HG02759 (cell line): ENCODE measurements at regions not wholly inside any gene's neighbourhood (a gene's known extent, or its start where the extent isn't known, plus 50 kb on each side); places are given as distances from the start of the nearest gene placed in this dataset.

Experiments
- ATAC-seq: cut with Tn5 transposase; IDR thresholded peaks from one replicate; pipeline ENCODE4 v1.9.1; 2021; ENCODE audit warnings: mild to moderate bottlenecking, moderate library complexity; ENCODE audit not compliant: unreplicated experiment

DNA sequence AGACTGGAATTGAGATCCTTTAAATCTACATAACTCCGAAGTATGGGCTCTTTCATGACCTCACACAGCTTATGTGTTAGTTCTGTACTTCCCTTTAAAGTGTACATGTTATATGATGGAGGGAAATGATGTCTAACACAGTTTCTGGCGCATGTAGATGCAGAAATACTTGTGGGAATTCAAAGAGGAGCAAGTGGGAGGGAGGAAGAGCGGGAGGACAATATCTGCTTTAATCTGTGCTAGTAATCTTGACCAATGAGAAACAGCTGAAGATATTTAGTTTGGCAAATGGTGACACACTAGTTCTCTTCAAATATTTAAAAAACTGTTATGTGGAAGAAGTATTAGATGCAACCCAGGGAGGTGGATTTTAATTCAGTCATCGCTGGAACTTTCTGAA, 62.9 kb upstream of the PLEKHG1 start:
- ATAC-seq: no peak

DNA sequence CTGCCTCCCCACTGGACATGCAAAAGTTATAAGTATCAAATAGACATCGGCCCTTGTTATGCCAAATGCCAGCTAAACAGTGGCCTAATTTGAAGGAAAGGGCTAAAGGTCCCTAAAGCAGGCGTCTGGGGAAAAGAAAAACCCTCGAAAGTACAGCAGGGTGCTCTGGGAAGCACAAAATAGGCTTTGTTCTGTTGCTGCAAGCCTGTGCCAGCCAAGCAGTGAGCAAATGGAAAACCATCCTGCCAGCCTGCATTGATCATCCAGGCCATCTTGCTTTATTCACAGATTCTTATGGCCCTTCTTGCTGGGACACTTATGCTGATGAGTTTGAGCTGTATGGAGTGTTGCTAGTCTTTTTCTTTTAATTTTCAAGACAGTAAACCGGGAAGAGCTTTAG, 62.2 kb upstream of the PLEKHG1 start:
- ATAC-seq: no peak

DNA sequence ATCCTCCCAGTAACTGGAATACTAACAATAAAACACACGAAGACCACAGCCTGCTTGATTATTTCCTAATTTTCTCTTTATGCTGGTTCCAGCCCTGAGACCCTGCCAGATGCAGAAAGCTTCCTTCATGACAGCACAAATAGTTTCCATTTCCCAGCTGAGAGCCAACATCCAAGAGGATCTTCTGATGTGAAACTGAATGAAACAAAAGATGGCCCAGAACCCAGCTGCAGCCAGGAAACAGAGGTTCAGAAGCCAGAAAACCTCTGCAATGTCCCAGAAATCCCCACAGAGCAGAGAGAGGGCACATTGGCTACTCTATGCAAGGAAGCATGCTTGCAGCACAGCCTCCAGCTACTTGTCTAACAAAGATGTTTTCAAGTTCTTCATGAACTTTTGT, 61.8 kb upstream of the PLEKHG1 start:
- no peak for ATAC-seq

DNA sequence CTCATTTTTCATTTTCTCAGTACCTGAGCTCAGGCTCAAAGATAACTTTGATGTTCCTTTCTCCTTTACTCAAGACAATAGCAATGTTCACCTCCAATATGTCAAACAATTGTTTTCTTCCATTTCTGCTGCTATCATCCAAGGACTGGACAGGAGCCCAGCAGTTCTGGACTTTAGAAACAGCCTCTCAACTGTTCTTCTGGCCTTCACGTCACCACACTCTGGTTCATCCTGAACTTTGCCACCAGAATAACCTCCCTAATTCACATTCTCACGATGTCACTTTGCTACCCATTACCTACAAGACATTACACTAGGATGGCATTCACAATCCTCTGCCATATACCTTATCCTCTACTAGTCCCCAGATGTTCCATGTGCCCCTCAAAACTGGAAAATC, 60.6 kb upstream of the PLEKHG1 start:
- no peak for ATAC-seq

DNA sequence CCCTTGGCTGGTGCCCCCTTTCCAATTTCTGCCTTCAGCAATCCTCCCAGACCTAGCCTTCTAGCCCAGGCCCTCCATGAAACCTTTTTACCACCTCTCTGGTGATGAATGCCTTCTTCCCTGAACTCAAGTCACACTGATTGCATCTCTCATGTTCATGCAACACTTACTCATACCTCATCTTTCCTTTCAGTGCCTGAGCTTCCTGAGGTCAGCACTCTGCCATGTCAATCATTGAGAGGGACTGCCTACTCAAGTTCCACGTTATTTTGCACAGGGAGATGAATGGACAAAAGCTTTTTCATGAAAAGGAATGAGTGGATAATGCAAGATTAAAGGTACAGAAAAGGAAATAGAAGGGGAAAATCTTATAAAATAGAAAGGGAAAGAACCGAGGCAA, 60.1 kb upstream of the PLEKHG1 start:
- ATAC-seq: no peak

DNA sequence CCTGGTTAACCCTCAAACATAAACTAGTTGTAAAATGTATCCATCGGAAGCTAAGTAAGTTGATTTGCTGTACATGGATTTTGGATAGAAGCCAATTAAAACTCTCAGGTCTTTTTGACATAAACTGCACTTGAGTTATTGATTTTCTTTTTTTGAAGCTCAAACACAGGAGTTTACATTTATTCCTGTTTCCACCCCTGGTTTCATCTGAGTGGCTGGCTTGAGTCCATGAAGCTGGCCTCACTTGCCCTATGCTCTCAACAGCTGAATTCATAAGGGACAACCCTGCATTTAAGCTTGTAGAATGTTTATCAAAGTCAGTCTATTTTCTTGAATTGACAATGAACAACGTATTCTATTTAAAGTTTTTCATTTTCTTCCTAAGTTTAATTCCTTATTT, 58.1 kb upstream of the PLEKHG1 start:
- ATAC-seq: no peak

DNA sequence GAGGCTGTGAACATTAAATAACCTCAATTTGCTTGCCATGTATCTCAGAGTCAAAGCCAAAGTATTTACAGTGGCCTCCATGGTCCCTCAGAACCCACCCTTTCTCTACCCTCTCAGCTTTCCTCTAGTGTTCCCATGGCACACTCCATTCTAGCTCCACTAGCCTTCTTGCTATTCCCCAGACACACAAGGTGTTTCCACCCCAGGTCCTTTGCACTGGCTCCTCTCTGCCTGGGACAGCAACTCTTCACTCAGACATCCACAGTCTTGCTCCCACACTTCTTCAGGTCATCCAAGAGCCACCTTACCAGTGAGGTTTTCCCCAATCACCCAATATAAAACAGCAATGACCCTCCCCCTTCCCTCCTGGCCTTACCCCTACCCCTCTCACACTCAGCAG, 56.5 kb upstream of the PLEKHG1 start:
- ATAC-seq: no peak

DNA sequence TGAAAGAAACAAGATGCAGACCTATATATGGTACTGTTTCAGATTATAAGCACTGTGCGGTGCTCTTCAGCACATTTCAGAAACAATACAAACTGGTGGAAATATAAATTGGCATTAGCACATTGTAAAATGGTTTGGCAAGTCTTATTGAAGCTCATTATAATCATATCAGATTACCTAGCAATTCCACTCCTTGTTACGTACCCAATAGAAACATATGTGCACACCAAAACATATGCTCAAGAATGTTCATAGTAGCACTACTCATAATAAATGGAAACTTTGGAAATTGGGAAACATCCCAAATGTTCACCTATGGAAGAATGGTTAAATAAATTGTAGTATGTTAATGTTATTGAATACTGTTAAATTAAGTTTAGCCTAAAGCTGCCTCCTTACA, 54.9 kb upstream of the PLEKHG1 start:
- no peak for ATAC-seq

DNA sequence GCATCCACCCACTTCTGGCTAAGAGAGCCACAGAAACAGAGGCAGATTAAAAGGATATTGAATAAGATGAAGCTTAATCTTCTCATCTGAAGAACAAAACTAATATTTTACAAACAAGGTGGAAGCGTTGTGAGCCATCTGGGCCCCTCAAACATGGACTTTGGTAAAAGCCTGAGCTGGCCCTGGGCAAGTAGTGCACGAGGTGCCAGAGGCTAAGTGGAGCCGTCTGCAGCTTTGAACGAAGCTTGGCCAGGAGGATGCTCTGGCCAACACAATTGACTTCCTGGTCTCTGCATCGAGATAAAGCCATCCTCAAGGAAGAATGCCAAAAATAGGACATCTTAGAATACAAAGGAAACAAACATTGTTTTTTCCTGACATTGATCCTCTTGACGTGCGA, 53.2 kb upstream of the PLEKHG1 start:
- ATAC-seq: no peak

DNA sequence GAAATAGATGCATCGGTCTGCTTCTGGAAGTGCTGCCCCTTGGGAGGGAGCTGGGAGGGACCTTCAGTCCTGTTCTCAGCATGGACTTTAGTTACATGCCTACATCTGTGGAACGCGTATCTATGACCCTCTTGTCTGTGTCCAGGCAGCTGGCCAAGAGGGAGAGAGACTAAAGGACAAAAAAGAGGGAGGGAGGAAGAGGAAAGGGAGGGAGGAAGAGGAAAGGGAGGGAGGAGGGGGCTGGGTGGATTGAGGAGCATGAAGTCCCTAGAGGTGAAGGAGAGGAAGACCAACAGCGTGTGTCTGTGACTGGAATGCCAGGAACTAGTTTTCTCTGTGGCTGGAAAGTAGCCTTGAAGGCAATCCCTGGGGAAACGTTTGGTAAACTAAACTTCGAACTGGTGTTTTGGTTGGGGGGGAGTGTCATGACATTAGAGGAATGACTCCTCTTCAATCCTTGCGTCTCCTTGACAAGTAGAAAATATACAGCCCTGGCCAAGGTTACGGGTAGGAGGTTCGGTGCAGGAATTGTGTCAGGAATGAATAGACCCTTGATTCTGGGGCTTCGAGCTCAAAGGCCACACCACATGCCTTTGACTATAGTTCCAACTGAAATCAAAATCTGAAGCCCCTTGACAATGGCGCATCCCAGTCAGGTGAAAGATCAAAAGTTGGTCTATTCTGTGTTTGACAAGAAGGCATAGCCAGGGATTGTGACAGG, 52.0 kb upstream of the PLEKHG1 start:
- no peak for ATAC-seq

DNA sequence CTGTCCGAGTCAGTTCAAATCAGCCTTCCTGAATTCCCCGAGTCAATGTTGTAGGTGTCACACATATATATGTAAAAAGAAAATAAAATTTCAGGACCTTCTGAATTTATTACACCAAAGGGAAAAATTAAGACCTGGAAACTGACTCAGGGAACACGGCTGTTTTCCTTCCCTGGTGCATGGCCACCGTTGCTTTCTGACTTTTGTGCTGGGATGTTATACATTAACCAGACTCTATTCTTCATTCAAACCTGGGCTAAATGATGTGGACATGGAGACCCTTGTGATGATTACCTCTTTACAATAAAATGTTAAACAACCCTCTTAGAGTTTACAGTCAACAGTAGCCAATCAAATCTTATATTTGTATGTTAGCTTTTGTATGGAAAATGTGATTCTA, 51.4 kb upstream of the PLEKHG1 start:
- no peak for ATAC-seq

DNA sequence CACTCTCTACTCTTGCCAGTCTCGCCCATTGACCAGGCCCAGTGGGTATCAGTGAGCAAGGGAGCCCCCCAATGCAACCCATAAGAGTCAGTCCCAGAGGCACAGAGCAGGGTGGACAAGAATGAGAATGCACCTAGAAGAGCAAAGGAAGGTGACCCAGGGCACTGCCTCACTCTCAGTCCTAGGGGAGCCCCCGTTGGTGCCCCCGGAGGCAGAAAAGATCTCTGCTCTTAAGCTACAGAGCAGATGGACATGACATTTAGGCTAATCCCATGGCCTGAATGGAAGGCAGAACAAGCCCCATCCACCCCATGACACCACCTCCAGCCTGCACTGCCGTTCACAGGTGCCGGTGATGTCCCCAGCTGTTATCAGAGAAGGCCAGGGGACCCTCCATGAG, 50.7 kb upstream of the PLEKHG1 start:
- no peak for ATAC-seq

DNA sequence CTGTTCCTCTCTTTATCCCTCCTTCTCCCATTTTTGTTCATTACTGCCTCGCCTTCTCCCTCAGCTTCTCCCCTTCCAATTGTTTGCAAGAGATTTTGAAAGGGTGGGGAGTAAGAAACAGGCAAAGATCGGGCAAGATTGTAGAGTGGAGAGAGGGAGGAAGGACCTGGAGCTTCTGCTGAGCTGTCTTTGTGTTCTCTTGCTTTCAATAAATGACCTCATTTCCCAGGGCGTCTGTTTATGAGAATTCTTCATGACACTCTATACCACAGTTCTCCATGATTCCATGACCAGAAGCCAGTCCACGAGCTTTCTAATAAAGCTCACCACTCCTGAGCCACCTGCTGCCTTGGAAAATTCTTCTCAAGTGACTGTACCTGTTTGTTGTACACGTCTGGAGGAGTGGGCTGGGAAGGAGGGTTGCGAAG, 50.0 kb upstream of the PLEKHG1 start:
- no peak for ATAC-seq
